ENCODE measurements at regions not wholly inside any gene's neighbourhood (a gene's known extent, or its start where the extent isn't known, plus 50 kb on each side); places are given as distances from the start of the nearest gene placed in this dataset.

DNA sequence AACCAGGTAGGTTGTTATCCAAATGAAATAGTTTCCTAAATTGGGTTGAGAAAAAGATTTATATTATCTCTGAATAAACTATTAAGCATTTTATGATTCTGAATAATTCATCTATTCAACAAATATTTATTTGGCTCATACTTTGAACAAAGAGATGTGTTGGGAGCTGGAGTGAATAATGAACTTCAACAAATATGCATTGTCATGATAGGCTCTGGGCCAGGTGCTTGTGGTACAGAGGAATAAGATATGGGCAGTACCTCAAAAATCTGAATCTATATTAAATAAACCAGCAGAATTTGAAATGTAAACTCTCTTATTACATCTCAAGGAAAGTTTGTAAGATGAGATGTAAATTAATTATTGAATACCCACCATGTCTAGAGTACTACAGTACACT lies 75.7 kb upstream of the DCLK2 start:
- no peak overlapping the region for H3K14ac ChIP-seq (ENCODE audit: low read length)
- H3K4me3 ChIP-seq (ENCODE audit: low read depth, low read length), result no peak overlapping the region
- no peaks in the 10 kb centered on the region for H3K36me3 ChIP-seq (ENCODE audit: control insufficient read depth in 1 of 2, insufficient read depth in 2 of 2, low read length in 2 of 2)
- H3K27me3 ChIP-seq (ENCODE audit: insufficient read depth, low read length), result no peaks in the 10 kb centered on the region
- H2BK5ac ChIP-seq (ENCODE audit: low read depth, low read length, poor library complexity), result no peak overlapping the region
- H3K9me3 ChIP-seq (ENCODE audit: insufficient read depth, low read depth, low read length), result no peaks in the 10 kb centered on the region
- no peak overlapping the region for H2AFZ ChIP-seq (ENCODE audit: insufficient read depth, low read length, poor library complexity)
- no peak overlapping the region for H3K23ac ChIP-seq (ENCODE audit: low read length)
- no peak overlapping the region for H3K18ac ChIP-seq (ENCODE audit: low read length)
- H2AK5ac ChIP-seq (ENCODE audit: low read length), result no peak overlapping the region
- no peak for DNase-seq
- H3K27ac ChIP-seq (ENCODE audit: low read depth, low read length), result no peak overlapping the region
- H4K91ac ChIP-seq (ENCODE audit: low read depth, low read length), result no peak overlapping the region
- no peak overlapping the region for H3K9ac ChIP-seq (ENCODE audit: low read length)
- H3K79me1 ChIP-seq (ENCODE audit: low read length), result peaks cover 17% of the 10 kb centered on the region
- no peak overlapping the region for H4K12ac ChIP-seq (ENCODE audit: low read depth, low read length)
- H2BK120ac ChIP-seq (ENCODE audit: insufficient read depth, low read length, poor library complexity), result no peak overlapping the region
- H3K4me1 ChIP-seq (ENCODE audit: control insufficient read depth in 1 of 2, insufficient read depth in 2 of 2, low read length in 2 of 2), result peaks cover 7 to 13% of the 10 kb centered on the region in 2 experiments
- H4K8ac ChIP-seq (ENCODE audit: low read depth, low read length), result no peak overlapping the region
- no peak overlapping the region for H3K4ac ChIP-seq (ENCODE audit: low read depth, low read length)
- H2BK12ac ChIP-seq (ENCODE audit: low read length), result no peak overlapping the region
- H3K4me2 ChIP-seq (ENCODE audit: low read length), result no peak overlapping the region
- H3K79me2 ChIP-seq (ENCODE audit: control insufficient read depth, insufficient read depth, low read length, poor library complexity), result no peaks in the 10 kb centered on the region

DNA sequence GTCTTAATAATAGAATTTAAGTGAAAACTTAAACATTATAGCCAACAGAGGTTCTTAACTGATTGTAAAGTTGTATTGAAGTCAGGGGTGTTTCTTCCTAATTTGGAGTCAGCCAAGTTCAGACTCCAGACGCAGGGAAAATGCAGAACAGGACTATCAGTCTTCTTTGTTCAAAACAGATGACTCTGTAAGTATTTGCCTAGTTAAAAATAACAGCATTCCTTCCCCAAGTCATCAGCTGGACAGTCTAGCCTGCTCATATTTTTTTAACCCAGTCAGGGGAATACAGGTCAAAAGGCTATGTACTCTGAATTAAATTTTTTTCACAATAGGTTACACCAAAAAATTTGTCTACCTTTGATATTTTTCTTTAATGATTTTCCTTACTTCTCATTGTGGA lies 73.8 kb upstream of the DCLK2 start:
- Histone ChIP-seq H4K8ac (ENCODE audit: low read depth, low read length) (no peak overlapping the region), H3K14ac (ENCODE audit: low read length) (no peak overlapping the region), H3K9me3 (ENCODE audit: insufficient read depth, low read depth, low read length) (no peaks in the 10 kb centered on the region), H3K79me1 (ENCODE audit: low read length) (peaks cover 20% of the 10 kb centered on the region), H3K9ac (ENCODE audit: low read length) (no peak overlapping the region), H3K4ac (ENCODE audit: low read depth, low read length) (no peak overlapping the region), H2AFZ (ENCODE audit: insufficient read depth, low read length, poor library complexity) (no peak overlapping the region), H2BK120ac (ENCODE audit: insufficient read depth, low read length, poor library complexity) (no peak overlapping the region), H3K4me1 (ENCODE audit: control insufficient read depth in 1 of 2, insufficient read depth in 2 of 2, low read length in 2 of 2) (peaks cover 7 to 12% of the 10 kb centered on the region in 2 experiments), H4K12ac (ENCODE audit: low read depth, low read length) (no peak overlapping the region), H2BK5ac (ENCODE audit: low read depth, low read length, poor library complexity) (no peak overlapping the region), H3K27ac (ENCODE audit: low read depth, low read length) (peak overlapping the region; percentile 73), H3K79me2 (ENCODE audit: control insufficient read depth, insufficient read depth, low read length, poor library complexity) (no peaks in the 10 kb centered on the region), H3K4me3 (ENCODE audit: low read depth, low read length) (no peak overlapping the region), H2AK5ac (ENCODE audit: low read length) (no peak overlapping the region), H3K18ac (ENCODE audit: low read length) (no peak overlapping the region), H3K4me2 (ENCODE audit: low read length) (no peak overlapping the region), H4K91ac (ENCODE audit: low read depth, low read length) (no peak overlapping the region), H3K23ac (ENCODE audit: low read length) (no peak overlapping the region), H3K36me3 (ENCODE audit: control insufficient read depth in 1 of 2, insufficient read depth in 2 of 2, low read length in 2 of 2) (no peaks in the 10 kb centered on the region), H2BK12ac (ENCODE audit: low read length) (no peak overlapping the region), H3K27me3 (ENCODE audit: insufficient read depth, low read length) (no peaks in the 10 kb centered on the region)
- WGBS (ENCODE audit: extremely low coverage, insufficient coverage, insufficient read length), result no CpG with 5 or more reads among the region's 1 CpG
- peak in 1 of 2 donors; percentile 16 for DNase-seq

DNA sequence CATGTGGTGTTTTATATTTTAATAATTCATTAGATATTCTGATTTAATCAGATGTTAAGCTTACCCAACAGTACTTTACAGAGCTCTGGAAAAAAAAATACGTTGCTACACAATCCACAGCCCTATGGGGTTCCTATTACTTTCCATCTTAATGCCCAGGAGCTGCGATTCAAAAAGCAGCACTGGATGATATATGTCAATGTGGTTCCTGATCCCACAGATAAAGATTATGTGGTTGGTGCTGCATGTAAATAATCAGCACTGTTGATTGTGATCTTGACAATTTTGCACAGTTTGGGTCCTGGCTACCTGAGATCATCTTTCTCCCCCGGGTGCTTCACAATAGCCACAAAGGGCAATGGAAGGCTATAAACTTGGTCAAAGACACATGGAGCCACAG lies 72.7 kb upstream of the DCLK2 start:
- Histone ChIP-seq H4K91ac (ENCODE audit: low read depth, low read length) (peak overlapping the region; percentile 53), H4K8ac (ENCODE audit: low read depth, low read length) (peak overlapping the region; percentile 8), H3K4me2 (ENCODE audit: low read length) (no peak overlapping the region), H3K27me3 (ENCODE audit: insufficient read depth, low read length) (no peaks in the 10 kb centered on the region), H3K4me1 (ENCODE audit: control insufficient read depth in 1 of 2, insufficient read depth in 2 of 2, low read length in 2 of 2) (peaks cover 7 to 13% of the 10 kb centered on the region in 2 experiments), H2BK120ac (ENCODE audit: insufficient read depth, low read length, poor library complexity) (peak overlapping the region; percentile 68), H2AK5ac (ENCODE audit: low read length) (no peak overlapping the region), H3K23ac (ENCODE audit: low read length) (no peak overlapping the region), H2BK12ac (ENCODE audit: low read length) (peak overlapping the region; percentile 86), H3K36me3 (ENCODE audit: control insufficient read depth in 1 of 2, insufficient read depth in 2 of 2, low read length in 2 of 2) (no peaks in the 10 kb centered on the region), H3K79me2 (ENCODE audit: control insufficient read depth, insufficient read depth, low read length, poor library complexity) (no peaks in the 10 kb centered on the region), H3K9me3 (ENCODE audit: insufficient read depth, low read depth, low read length) (no peaks in the 10 kb centered on the region), H3K14ac (ENCODE audit: low read length) (peak overlapping the region; percentile 53), H4K12ac (ENCODE audit: low read depth, low read length) (no peak overlapping the region), H2AFZ (ENCODE audit: insufficient read depth, low read length, poor library complexity) (no peak overlapping the region), H2BK5ac (ENCODE audit: low read depth, low read length, poor library complexity) (peak overlapping the region; percentile 69), H3K9ac (ENCODE audit: low read length) (no peak overlapping the region), H3K27ac (ENCODE audit: low read depth, low read length) (peak overlapping the region; percentile 8), H3K79me1 (ENCODE audit: low read length) (peaks cover 20% of the 10 kb centered on the region), H3K4me3 (ENCODE audit: low read depth, low read length) (no peak overlapping the region), H3K18ac (ENCODE audit: low read length) (no peak overlapping the region), H3K4ac (ENCODE audit: low read depth, low read length) (no peak overlapping the region)
- no peak for DNase-seq
- no CpG with 5 or more reads among the region's 3 CpGs for WGBS (ENCODE audit: extremely low coverage, insufficient coverage, insufficient read length)

DNA sequence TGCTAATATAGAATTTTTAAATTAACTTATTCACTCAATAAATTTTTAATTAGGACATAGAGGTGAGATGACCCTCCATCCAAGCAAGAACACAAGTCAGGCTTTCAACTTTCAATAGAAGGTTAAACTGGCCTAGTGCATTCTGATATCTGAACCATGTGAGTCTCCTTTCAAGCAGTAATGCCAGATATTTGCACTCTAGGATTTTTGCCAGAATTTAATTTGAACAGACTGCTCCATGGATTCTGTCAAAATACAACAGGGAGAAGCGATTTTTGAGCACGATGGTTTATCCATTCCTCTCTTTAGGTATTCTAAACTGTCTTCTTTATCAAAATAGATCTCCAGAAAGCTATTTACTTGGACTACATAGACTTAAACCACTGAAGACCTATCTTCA lies 72.0 kb upstream of the DCLK2 start:
- no peak overlapping the region for H3K27ac ChIP-seq (ENCODE audit: low read depth, low read length)

More for the DNA sequence above, 72.0 kb upstream of the DCLK2 start:
- Histone ChIP-seq H4K12ac (ENCODE audit: low read depth, low read length) (no peak overlapping the region), H4K91ac (ENCODE audit: low read depth, low read length) (no peak overlapping the region), H3K4me2 (ENCODE audit: low read length) (no peak overlapping the region), H2BK5ac (ENCODE audit: low read depth, low read length, poor library complexity) (no peak overlapping the region), H3K36me3 (ENCODE audit: control insufficient read depth in 1 of 2, insufficient read depth in 2 of 2, low read length in 2 of 2) (no peaks in the 10 kb centered on the region), H2AFZ (ENCODE audit: insufficient read depth, low read length, poor library complexity) (no peak overlapping the region), H3K9me3 (ENCODE audit: insufficient read depth, low read depth, low read length) (no peaks in the 10 kb centered on the region), H3K27me3 (ENCODE audit: insufficient read depth, low read length) (no peaks in the 10 kb centered on the region), H3K4me1 (ENCODE audit: control insufficient read depth in 1 of 2, insufficient read depth in 2 of 2, low read length in 2 of 2) (peaks cover 7 to 13% of the 10 kb centered on the region in 2 experiments), H3K14ac (ENCODE audit: low read length) (no peak overlapping the region), H3K23ac (ENCODE audit: low read length) (no peak overlapping the region), H3K79me1 (ENCODE audit: low read length) (peaks cover 18% of the 10 kb centered on the region), H3K18ac (ENCODE audit: low read length) (no peak overlapping the region), H3K9ac (ENCODE audit: low read length) (no peak overlapping the region), H3K4ac (ENCODE audit: low read depth, low read length) (no peak overlapping the region), H4K8ac (ENCODE audit: low read depth, low read length) (no peak overlapping the region), H2BK120ac (ENCODE audit: insufficient read depth, low read length, poor library complexity) (no peak overlapping the region), H3K4me3 (ENCODE audit: low read depth, low read length) (no peak overlapping the region), H2BK12ac (ENCODE audit: low read length) (no peak overlapping the region), H3K79me2 (ENCODE audit: control insufficient read depth, insufficient read depth, low read length, poor library complexity) (no peaks in the 10 kb centered on the region), H2AK5ac (ENCODE audit: low read length) (no peak overlapping the region)
- peak in 1 of 2 donors; percentile 25 for DNase-seq
- WGBS (ENCODE audit: extremely low coverage, insufficient coverage, insufficient read length), result no CpG with 5 or more reads among the region's 2 CpGs

Measured in trophoblast cell (in vitro differentiated cells and primary cell).